ENCODE measurements at regions not wholly inside any gene's neighbourhood (a gene's known extent, or its start where the extent isn't known, plus 50 kb on each side); places are given as distances from the start of the nearest gene placed in this dataset.

DNA sequence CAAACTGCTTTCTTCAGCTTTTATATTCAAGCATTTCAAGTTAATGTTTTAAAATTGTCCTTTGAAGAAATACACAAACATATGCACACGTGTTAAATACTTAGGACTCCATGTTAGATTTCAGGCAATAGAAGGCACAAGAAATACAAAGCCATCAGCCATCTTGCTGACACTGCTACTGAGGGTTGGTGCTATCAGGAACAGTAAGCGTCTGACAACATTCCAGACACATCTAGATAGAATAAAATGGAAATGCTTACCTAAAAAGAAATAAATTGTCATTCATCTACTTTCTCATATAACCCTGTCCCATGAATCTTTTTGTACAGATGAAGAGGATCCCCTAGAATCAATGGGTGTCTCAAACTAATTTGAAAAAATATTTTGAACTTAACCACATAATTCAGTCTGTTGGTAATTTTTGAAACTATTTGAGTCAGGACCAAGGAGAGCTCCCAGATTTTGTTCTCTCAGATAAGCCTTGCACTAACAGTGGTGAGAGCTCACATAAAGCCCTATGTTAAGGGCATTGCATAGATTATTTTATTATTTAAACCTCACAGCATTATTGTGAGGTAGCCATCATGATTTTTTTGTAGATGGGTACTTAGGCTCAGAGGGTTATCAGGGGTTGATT lies 631.1 kb upstream of the POU3F2 start:
- DNase-seq: no peak

- no peak for DNase-seq
Observed at GRCh38 chr6:98212468-98212867, 621.9 kb upstream of the POU3F2 start.

DNA sequence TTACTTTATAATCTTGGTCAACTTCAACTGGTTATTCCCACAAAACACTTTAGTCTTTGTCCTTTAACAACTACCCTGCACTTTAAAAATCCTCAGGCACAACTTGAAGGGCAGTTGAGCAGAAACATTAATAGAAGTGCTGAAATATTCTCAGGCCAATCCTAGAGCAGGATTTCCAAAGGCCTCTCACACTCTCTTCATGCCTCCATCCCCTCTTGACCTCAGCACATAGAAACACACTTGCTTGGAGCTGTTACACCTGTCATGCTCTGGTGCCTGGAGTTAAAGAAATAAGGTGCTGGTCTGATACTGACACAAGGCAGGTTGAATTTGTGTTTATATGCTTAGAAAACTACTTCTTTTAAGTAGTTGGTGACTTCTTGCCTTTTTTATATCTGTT lies 618.8 kb upstream of the POU3F2 start:
- no peak for DNase-seq

DNA sequence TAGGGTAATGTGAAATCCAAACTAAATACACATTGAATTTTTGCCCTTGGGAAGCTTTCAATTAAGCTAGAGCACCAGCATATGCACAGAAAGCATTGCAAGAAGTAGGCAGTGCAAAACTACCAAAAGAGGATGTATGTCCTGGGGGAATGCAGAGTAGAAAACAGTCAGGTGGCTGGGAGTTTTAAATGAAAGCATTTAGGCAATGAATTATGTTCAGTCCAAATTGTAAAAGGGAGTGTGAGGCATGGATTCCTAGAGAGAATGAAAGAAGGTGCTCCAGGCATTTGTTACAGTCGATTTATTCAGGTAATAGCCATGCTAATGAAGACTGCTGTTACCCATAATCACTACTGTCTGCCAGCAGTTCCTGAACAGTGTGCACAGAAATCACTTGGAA lies 604.1 kb upstream of the POU3F2 start:
- DNase-seq: no peak

DNA sequence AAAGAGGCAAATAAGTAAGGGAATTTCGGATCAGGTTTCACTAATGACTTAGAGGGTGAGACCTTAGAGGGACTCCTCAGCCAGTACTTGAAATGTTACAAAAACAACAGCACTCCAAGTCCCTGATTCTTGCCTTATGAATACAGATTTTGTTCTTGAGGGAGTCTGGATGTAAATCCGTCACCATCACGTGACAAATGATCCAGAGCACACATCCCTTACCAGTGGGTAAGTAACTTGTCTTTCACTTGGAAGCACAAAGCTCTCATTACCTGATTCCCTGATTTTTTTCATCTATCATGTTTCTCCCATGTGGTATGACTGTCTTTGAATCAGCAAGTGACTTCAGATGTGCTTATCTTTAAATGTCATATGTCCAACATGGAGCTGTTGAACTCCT lies 595.3 kb upstream of the POU3F2 start:
- DNase-seq: no peak

- no peak for DNase-seq
Observed at GRCh38 chr6:98241630-98242029, 592.7 kb upstream of the POU3F2 start.

- no peak for DNase-seq
Observed at GRCh38 chr6:98254624-98255023, 579.8 kb upstream of the POU3F2 start.

DNA sequence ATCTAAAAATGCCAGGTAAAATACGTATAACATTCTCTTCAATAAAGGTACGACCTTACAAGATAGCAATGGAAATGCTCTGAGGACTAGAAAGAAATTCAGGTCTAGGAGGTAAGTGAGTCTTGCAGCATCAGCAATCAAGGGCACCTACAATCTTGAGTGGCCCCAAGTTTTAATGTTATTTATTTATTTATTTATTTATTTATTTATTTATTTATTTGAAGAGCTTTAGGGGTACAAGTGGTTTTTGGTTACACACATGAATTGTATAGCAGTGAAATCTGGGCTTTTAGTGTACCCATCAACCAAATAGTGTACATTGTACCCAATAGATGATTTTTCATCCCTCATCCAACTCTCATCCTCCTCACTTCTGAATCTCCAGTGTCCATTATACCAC lies 574.0 kb upstream of the POU3F2 start:
- no peak for DNase-seq

DNA sequence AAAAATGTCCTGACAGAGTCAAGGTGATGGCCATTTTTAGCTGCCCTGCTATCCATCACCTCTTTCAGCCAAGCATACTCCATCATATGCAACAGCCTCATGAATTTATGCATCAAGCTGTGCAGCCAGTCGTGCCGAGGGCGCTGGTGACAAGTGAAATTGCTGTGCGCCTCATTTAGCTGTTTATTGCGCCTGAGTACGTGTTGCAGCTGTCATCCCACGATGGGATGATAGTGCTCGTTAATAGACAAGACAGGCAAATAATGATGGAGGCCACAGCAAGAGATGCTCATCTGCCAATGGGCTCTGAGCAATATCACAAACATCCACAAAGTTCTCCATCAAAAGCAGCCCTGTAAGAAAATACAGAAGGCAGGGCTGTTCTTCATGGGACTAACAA lies 562.3 kb upstream of the POU3F2 start:
- DNase-seq: no peak

- DNase-seq: no peak
Observed at GRCh38 chr6:98274691-98275090, 559.7 kb upstream of the POU3F2 start.

DNA sequence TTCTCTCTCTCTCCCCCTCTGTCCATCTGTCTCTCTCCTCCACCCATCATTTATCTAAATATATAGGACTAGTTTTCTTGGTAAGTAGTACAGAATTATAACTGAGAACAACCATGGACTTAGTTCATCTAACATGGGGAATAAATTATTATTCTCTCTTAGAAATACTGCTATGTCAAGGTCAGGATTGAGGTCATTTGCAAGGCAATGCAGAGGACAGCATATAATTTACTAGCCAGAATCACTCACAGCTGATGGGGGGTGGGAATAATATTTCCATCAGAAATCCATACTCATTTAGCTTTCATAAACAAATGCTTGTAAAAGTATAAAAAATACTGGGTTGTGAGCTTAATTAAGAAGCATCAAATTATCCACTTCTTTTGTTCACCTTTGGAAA lies 553.9 kb upstream of the POU3F2 start:
- DNase-seq: no peak

DNA sequence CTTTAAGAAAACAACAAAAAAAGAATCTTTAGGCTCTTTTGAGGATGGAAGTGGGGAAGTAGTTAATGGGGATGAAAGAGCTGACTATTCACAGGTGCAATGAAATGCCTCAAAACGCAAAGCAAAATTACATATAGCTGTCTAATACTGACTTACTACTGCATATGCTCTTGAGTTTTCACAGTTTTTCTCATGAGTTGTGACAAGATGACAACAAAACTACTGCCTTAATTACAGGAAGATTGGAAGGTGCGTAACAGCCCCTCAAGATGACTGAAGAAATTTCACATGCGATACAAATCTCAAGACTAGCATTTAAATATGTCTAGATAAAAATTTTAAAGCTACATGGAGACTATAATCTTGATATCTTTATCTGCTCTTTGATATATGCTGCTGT lies 547.8 kb upstream of the POU3F2 start:
- DNase-seq: no peak

GRCh38 chr6:98287876-98288275 lies 546.5 kb upstream of the POU3F2 start:
- DNase-seq: no peak

- DNase-seq: no peak
Observed at GRCh38 chr6:98292810-98293209, 541.6 kb upstream of the POU3F2 start.

- no peak for DNase-seq
Observed at GRCh38 chr6:98295515-98296175, 538.7 kb upstream of the POU3F2 start.

- no peak for DNase-seq
Observed at GRCh38 chr6:98308564-98308963, 525.8 kb upstream of the POU3F2 start.

GRCh38 chr6:98310443-98310842 lies 523.9 kb upstream of the POU3F2 start:
- no peak for DNase-seq

DNA sequence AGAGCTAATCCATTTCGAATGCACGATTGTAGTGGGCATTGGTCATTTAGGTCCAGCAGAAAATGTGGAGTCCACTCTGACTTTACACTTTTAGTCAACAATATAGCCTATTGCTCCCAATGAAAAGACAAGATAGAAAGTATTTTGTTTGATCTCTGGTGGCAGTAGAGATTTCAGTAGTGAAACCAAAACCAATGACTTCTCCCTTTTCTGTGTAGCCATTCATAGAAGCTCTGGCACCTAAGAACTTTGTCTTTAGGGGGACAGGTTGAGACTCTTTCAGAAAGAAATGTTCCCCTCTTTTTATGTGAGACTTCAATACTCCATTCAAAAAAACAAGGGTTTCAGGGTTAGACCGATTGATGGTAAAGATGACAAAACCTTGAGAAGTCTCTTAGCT lies 510.8 kb upstream of the POU3F2 start:
- no peak for DNase-seq

- DNase-seq: no peak
Observed at GRCh38 chr6:98324446-98324845, 509.9 kb upstream of the POU3F2 start.

DNA sequence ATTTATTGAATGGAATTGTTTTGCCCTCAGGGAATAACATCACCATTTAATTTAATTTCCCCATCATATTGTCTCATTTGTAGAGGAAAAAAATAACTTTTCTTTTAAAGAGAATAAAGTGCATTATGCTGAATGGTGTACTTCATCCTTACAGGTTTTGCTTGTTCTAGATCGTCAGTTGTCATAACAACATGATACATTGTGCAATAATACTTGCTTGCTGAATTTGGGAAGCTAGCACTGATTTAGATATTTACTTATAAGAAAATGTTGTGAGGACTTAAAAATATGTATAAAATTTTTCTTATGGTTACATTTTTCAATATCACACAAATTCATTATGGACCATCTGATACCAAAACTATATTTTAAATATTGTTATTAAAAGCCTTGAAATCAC lies 509.0 kb upstream of the POU3F2 start:
- no peak for DNase-seq

GRCh38 chr6:98333273-98333672 lies 501.1 kb upstream of the POU3F2 start:
- DNase-seq: no peak

- no peak for DNase-seq
Observed at GRCh38 chr6:98335594-98335993, 498.8 kb upstream of the POU3F2 start.

DNA sequence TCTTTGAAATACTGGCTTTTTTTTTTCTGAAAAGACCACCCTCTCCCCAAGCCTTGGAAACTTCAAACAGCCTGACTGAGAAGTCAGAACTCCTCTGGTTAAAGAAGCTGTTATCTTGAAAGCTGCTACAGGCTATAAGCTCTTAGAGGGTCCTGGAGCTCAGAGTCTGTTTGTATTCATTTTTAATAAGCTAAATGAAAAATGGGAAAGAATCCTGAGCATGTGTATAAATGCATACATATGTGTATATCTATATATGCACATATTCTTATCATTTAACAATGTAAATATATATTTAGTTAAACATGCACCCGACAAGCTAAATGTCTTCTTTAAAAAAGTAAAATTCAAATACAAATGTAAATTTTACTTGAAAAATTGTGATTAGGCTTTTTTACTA lies 494.9 kb upstream of the POU3F2 start:
- DNase-seq: no peak

DNA sequence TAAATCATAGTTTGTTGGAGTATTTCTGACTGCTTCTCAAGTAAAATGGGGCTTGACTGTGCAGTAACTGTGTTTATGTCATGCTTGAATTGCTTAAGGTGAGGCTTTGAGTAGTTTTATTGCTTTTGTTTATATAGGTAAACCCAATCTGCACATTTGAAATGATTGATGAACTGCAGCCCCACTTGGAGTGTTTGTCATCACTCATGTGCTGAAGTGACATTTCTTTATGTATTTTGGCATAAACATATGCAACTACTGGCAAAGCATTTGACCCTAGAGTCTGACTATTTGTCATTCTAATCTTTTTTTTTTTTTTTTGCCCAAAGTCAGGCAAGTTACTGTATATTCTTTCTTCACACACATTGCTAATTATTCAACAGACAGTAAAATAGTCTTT lies 491.4 kb upstream of the POU3F2 start:
- no peak for DNase-seq

DNA sequence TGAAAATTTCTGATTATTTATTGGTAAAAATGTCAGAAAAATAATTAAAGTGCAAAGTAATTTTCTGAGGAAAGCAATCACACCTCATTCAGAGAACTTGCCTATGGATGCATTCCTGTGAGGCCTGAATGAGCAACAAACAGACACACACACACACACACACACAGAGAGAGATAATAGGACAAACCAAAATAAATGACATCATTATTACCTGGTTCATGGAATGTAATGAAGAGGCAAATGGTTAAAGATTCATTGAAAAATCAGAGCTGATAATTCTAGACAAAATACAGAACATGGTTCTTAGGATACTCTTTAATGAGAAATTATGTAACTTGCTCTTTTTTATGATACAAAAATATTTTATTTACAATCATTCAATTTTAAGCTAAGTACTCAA lies 490.6 kb upstream of the POU3F2 start:
- DNase-seq: no peak
